ENCODE measurements at regions not wholly inside any gene's neighbourhood (a gene's known extent, or its start where the extent isn't known, plus 50 kb on each side); places are given as distances from the start of the nearest gene placed in this dataset.

- TF ChIP-seq TAF1 (IDR thresholded peaks at IDR 0.05; ENCODE audit: low read depth) (no peak), FOXM1 (IDR thresholded peaks at IDR 0.05; ENCODE audit: borderline replicate concordance, low read depth) (no peak), RAD21 (IDR thresholded peaks at IDR 0.05; ENCODE audit: low read depth) (no peak), EP300 (IDR thresholded peaks at IDR 0.05; ENCODE audit: borderline replicate concordance) (no peak), TEAD4 (IDR thresholded peaks at IDR 0.05) (no peak), USF1 (IDR thresholded peaks at IDR 0.05) (no peak), MAX (IDR thresholded peaks at IDR 0.05) (no peak), REST (IDR thresholded peaks at IDR 0.05; ENCODE audit: low read depth) (no peak)
Measured at GRCh38 chr16:56038564-56039098, 152.7 kb upstream of the GNAO1 start.

- no peak for TF ChIP-seq EGR1 (IDR thresholded peaks at IDR 0.05)
- no peak for TF ChIP-seq NFIC (IDR thresholded peaks at IDR 0.05)
- no peak for TF ChIP-seq MAX (IDR thresholded peaks at IDR 0.05)
- no peak for TF ChIP-seq CEBPB (IDR thresholded peaks at IDR 0.05)
Measured at GRCh38 chr16:56032072-56032471, 156.9 kb upstream of the CES5A start.

GRCh38 chr16:56029026-56029425, 153.9 kb upstream of the CES5A start:
- TF ChIP-seq FOXM1 (IDR thresholded peaks at IDR 0.05; ENCODE audit: borderline replicate concordance, low read depth) (no peak), TCF12 (IDR thresholded peaks at IDR 0.05; ENCODE audit: low read depth) (no peak), CREB1 (IDR thresholded peaks at IDR 0.05; ENCODE audit: low read depth) (no peak), ZBTB7A (IDR thresholded peaks at IDR 0.05; ENCODE audit: low read depth) (no peak)

- TF ChIP-seq CREB1 (IDR thresholded peaks at IDR 0.05; ENCODE audit: low read depth) (no peak), NFIC (IDR thresholded peaks at IDR 0.05) (no peak), EGR1 (IDR thresholded peaks at IDR 0.05) (no peak), RAD21 (IDR thresholded peaks at IDR 0.05; ENCODE audit: low read depth) (no peak), USF1 (IDR thresholded peaks at IDR 0.05) (no peak), CEBPB (IDR thresholded peaks at IDR 0.05) (no peak)
Measured at GRCh38 chr16:56022818-56023217, 147.6 kb upstream of the CES5A start.

- no peak for TF ChIP-seq EGR1 (IDR thresholded peaks at IDR 0.05)
- TF ChIP-seq ZBTB7A (IDR thresholded peaks at IDR 0.05; ENCODE audit: low read depth): no peak
- no peak for TF ChIP-seq MAX (IDR thresholded peaks at IDR 0.05)
- TF ChIP-seq FOXM1 (IDR thresholded peaks at IDR 0.05; ENCODE audit: borderline replicate concordance, low read depth): no peak
- TF ChIP-seq USF1 (IDR thresholded peaks at IDR 0.05): no peak
- TF ChIP-seq CREB1 (IDR thresholded peaks at IDR 0.05; ENCODE audit: low read depth): no peak
- TF ChIP-seq RAD21 (IDR thresholded peaks at IDR 0.05; ENCODE audit: low read depth): no peak
- TF ChIP-seq TEAD4 (IDR thresholded peaks at IDR 0.05): no peak
- no peak for TF ChIP-seq NFIC (IDR thresholded peaks at IDR 0.05)
- TF ChIP-seq TAF1 (IDR thresholded peaks at IDR 0.05; ENCODE audit: low read depth): no peak
- TF ChIP-seq EP300 (IDR thresholded peaks at IDR 0.05; ENCODE audit: borderline replicate concordance): no peak
Measured at GRCh38 chr16:56019274-56019673, 144.1 kb upstream of the CES5A start.

- TF ChIP-seq EP300 (IDR thresholded peaks at IDR 0.05; ENCODE audit: borderline replicate concordance) (no peak), REST (IDR thresholded peaks at IDR 0.05; ENCODE audit: low read depth) (peak; percentile 96), CEBPB (IDR thresholded peaks at IDR 0.05) (no peak), MAX (IDR thresholded peaks at IDR 0.05) (no peak), EGR1 (IDR thresholded peaks at IDR 0.05) (no peak), YY1 (IDR thresholded peaks at IDR 0.05; ENCODE audit: low read depth) (0 out of 2 replicates have a peak, but pooled peaks have one; percentile 22)
Measured at GRCh38 chr16:56013962-56014552, 138.9 kb upstream of the CES5A start.

All from Ishikawa (cell line).